ENCODE measurements at regions not wholly inside any gene's neighbourhood (a gene's known extent, or its start where the extent isn't known, plus 50 kb on each side); places are given as distances from the start of the nearest gene placed in this dataset.

- H3K27ac ChIP-seq (ENCODE audit: low read length), result no peak overlapping the region
- H3K27me3 ChIP-seq (ENCODE audit: low read depth, low read length), result no peaks in the 10 kb centered on the region
- no peak overlapping the region for H3K9ac ChIP-seq (ENCODE audit: low read length)
- H3K36me3 ChIP-seq (replicated peaks; ENCODE audit: low read depth, low read length), result no peaks in the 10 kb centered on the region
- H3K4me2 ChIP-seq (ENCODE audit: low read length), result no peak overlapping the region
- H3K79me2 ChIP-seq (ENCODE audit: low read length), result no peaks in the 10 kb centered on the region
- H3K4me3 ChIP-seq (ENCODE audit: low read length), result no peak overlapping the region
- no peak for TF ChIP-seq EZH2phosphoT487 (IDR thresholded peaks at IDR 0.05; ENCODE audit: low read depth)
- TF ChIP-seq CTCF (IDR thresholded peaks at IDR 0.05; ENCODE audit: low read depth, low read length), result no peak
- H3K9me3 ChIP-seq (ENCODE audit: insufficient read depth, low read length), result no peaks in the 10 kb centered on the region
- no peak overlapping the region for H2AFZ ChIP-seq (ENCODE audit: low read depth, low read length)
- H3K4me1 ChIP-seq (ENCODE audit: low read length), result peaks cover 3% of the 10 kb centered on the region
- H4K20me1 ChIP-seq (ENCODE audit: insufficient read depth, low read length), result no peaks in the 10 kb centered on the region
Observed at GRCh38 chr5:34603378-34603777, 52.8 kb upstream of the RAI14 start.

DNA sequence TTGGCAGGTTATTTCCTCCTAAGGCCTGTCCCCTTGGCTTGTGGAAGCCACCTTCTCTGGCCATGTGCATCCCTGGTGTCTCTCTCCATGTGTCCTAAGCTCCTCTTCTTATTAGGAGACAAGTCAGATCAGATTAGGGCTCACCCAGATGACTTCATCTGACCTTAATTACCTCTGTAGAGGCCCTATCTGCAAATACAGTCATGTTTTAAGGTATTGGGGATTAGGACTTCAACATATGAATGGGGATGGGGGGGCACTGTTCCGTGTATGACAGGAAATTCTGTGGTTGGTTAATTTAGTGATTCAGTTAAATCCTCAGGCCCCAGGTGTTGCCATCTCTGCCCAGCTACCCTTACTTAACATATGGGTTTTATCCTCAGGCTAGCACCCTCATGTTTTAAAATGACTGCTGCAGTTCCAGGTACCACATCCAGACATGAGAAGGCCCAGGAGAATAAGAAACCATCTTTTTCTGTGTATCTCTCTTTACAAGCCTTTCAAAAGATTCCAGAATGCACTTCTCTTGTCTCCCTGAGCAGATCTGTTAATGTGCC is 51.9 kb upstream of the RAI14 start:
- Histone ChIP-seq H3K4me3 (ENCODE audit: low read length) (no peak overlapping the region), H3K9me3 (ENCODE audit: insufficient read depth, low read length) (no peaks in the 10 kb centered on the region), H2AFZ (ENCODE audit: low read depth, low read length) (no peak overlapping the region), H3K4me2 (ENCODE audit: low read length) (no peak overlapping the region), H4K20me1 (ENCODE audit: insufficient read depth, low read length) (no peaks in the 10 kb centered on the region), H3K36me3 (replicated peaks; ENCODE audit: low read depth, low read length) (no peaks in the 10 kb centered on the region), H3K79me2 (ENCODE audit: low read length) (no peaks in the 10 kb centered on the region), H3K4me1 (ENCODE audit: low read length) (no peaks in the 10 kb centered on the region), H3K27me3 (ENCODE audit: low read depth, low read length) (no peaks in the 10 kb centered on the region), H3K27ac (ENCODE audit: low read length) (no peak overlapping the region), H3K9ac (ENCODE audit: low read length) (no peak overlapping the region)
- TF ChIP-seq CTCF (IDR thresholded peaks at IDR 0.05; ENCODE audit: low read depth, low read length), result no peak
- no peak for TF ChIP-seq EZH2phosphoT487 (IDR thresholded peaks at IDR 0.05; ENCODE audit: low read depth)

DNA sequence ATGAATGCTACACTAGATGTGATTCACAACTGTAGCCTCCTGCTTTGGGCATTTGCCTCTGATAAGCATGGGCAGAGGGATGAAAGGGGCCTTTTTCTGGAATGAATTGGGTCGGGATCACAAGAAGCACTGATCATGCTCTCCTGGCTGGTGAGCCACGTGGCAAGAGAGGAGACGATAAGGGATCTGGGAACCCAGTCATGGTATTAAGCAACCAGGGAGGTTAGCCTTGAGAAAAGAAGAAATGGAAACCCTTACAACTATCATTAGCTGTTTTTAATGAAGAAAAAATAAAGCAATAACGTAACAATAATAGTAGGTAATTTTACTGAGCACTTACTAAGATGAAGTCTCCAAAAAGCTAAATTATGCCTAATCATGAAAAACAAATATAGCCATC is 50.0 kb upstream of the RAI14 start:
- no peaks in the 10 kb centered on the region for H3K79me2 ChIP-seq (ENCODE audit: low read length)
- no peak overlapping the region for H3K4me2 ChIP-seq (ENCODE audit: low read length)
- H3K27me3 ChIP-seq (ENCODE audit: low read depth, low read length), result no peaks in the 10 kb centered on the region
- no peaks in the 10 kb centered on the region for H3K36me3 ChIP-seq (replicated peaks; ENCODE audit: low read depth, low read length)
- H3K9me3 ChIP-seq (ENCODE audit: insufficient read depth, low read length), result no peaks in the 10 kb centered on the region
- no peak for TF ChIP-seq CTCF (IDR thresholded peaks at IDR 0.05; ENCODE audit: low read depth, low read length)
- TF ChIP-seq EZH2phosphoT487 (IDR thresholded peaks at IDR 0.05; ENCODE audit: low read depth), result no peak
- H3K4me1 ChIP-seq (ENCODE audit: low read length), result no peaks in the 10 kb centered on the region
- no peaks in the 10 kb centered on the region for H4K20me1 ChIP-seq (ENCODE audit: insufficient read depth, low read length)
- H2AFZ ChIP-seq (ENCODE audit: low read depth, low read length), result no peak overlapping the region
- no peak overlapping the region for H3K27ac ChIP-seq (ENCODE audit: low read length)
- H3K4me3 ChIP-seq (ENCODE audit: low read length), result no peak overlapping the region
- no peak overlapping the region for H3K9ac ChIP-seq (ENCODE audit: low read length)

All from OCI-LY3 (cell line).